ENCODE measurements at regions not wholly inside any gene's neighbourhood (a gene's known extent, or its start where the extent isn't known, plus 50 kb on each side); places are given as distances from the start of the nearest gene placed in this dataset.

GRCh38 chr2:234345921-234346320 is 151.0 kb downstream of the ARL4C start:
- Histone ChIP-seq H3K27me3 (ENCODE audit: insufficient read depth, low read length) (no peaks in the 10 kb centered on the region), H4K20me1 (ENCODE audit: insufficient read depth, low read length) (no peaks in the 10 kb centered on the region), H2AFZ (ENCODE audit: low read length) (no peak overlapping the region), H3K4me2 (ENCODE audit: insufficient read depth, low read length) (no peak overlapping the region), H3K79me2 (ENCODE audit: insufficient read depth, low read length) (no peaks in the 10 kb centered on the region), H3K4me1 (ENCODE audit: insufficient read depth, low read length) (no peaks in the 10 kb centered on the region), H3K9me3 (ENCODE audit: low read depth, low read length) (no peaks in the 10 kb centered on the region), H3K4me3 (ENCODE audit: insufficient read depth, low read length) (no peak overlapping the region), H3K36me3 (ENCODE audit: insufficient read depth, low read length) (no peaks in the 10 kb centered on the region), H3K27ac (ENCODE audit: low read depth, low read length) (no peak overlapping the region)
- DNase-seq (ENCODE audit: insufficient read length, low spot score, missing footprints) = no peak
- TF ChIP-seq, protein P1, sequence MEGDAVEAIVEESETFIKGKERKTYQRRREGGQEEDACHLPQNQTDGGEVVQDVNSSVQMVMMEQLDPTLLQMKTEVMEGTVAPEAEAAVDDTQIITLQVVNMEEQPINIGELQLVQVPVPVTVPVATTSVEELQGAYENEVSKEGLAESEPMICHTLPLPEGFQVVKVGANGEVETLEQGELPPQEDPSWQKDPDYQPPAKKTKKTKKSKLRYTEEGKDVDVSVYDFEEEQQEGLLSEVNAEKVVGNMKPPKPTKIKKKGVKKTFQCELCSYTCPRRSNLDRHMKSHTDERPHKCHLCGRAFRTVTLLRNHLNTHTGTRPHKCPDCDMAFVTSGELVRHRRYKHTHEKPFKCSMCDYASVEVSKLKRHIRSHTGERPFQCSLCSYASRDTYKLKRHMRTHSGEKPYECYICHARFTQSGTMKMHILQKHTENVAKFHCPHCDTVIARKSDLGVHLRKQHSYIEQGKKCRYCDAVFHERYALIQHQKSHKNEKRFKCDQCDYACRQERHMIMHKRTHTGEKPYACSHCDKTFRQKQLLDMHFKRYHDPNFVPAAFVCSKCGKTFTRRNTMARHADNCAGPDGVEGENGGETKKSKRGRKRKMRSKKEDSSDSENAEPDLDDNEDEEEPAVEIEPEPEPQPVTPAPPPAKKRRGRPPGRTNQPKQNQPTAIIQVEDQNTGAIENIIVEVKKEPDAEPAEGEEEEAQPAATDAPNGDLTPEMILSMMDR (IDR thresholded peaks at IDR 0.05; ENCODE audit: extremely low read depth, low read depth, low read length) = no peak

DNA sequence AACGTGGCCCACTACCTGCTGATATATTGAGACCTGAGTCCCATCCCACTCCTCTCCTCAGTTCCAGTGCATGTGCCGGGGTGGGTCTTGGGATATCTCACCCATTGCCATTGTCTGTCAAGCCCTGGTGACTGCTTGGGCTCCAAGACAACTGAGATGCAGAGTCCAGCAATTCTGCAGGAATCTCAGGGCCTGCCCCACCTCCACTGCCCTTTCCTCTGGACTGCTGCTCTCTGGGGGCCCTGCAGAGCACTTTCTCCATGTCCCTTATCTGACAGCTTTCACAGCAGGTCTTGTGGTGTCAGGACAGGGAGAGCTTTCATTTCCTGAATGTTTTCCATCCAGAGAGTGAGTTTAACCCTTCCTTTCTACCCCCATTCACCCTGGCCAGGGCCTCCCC is 152.9 kb downstream of the ARL4C start:
- TF ChIP-seq, protein P1 (IDR thresholded peaks at IDR 0.05; ENCODE audit: extremely low read depth, low read depth, low read length) = no peak
- Histone ChIP-seq H3K4me1 (ENCODE audit: insufficient read depth, low read length) (no peaks in the 10 kb centered on the region), H3K4me2 (ENCODE audit: insufficient read depth, low read length) (no peak overlapping the region), H3K36me3 (ENCODE audit: insufficient read depth, low read length) (no peaks in the 10 kb centered on the region), H3K79me2 (ENCODE audit: insufficient read depth, low read length) (no peaks in the 10 kb centered on the region), H4K20me1 (ENCODE audit: insufficient read depth, low read length) (no peaks in the 10 kb centered on the region), H3K9me3 (ENCODE audit: low read depth, low read length) (no peaks in the 10 kb centered on the region), H3K27me3 (ENCODE audit: insufficient read depth, low read length) (no peaks in the 10 kb centered on the region), H3K27ac (ENCODE audit: low read depth, low read length) (no peak overlapping the region), H2AFZ (ENCODE audit: low read length) (no peak overlapping the region), H3K4me3 (ENCODE audit: insufficient read depth, low read length) (no peak overlapping the region)
- DNase-seq (ENCODE audit: insufficient read length, low spot score, missing footprints) = no peak

GRCh38 chr2:234343372-234343771 is 153.5 kb downstream of the ARL4C start:
- Histone ChIP-seq H3K4me1 (ENCODE audit: insufficient read depth, low read length) (no peaks in the 10 kb centered on the region), H3K27me3 (ENCODE audit: insufficient read depth, low read length) (no peaks in the 10 kb centered on the region), H3K4me2 (ENCODE audit: insufficient read depth, low read length) (no peak overlapping the region), H2AFZ (ENCODE audit: low read length) (no peak overlapping the region), H4K20me1 (ENCODE audit: insufficient read depth, low read length) (no peaks in the 10 kb centered on the region), H3K9me3 (ENCODE audit: low read depth, low read length) (no peaks in the 10 kb centered on the region), H3K4me3 (ENCODE audit: insufficient read depth, low read length) (no peak overlapping the region), H3K79me2 (ENCODE audit: insufficient read depth, low read length) (no peaks in the 10 kb centered on the region), H3K36me3 (ENCODE audit: insufficient read depth, low read length) (no peaks in the 10 kb centered on the region), H3K27ac (ENCODE audit: low read depth, low read length) (no peak overlapping the region)
- DNase-seq (ENCODE audit: insufficient read length, low spot score, missing footprints) = no peak
- TF ChIP-seq, protein P1 (IDR thresholded peaks at IDR 0.05; ENCODE audit: extremely low read depth, low read depth, low read length) = no peak

GRCh38 chr2:234341306-234341985 is 155.4 kb downstream of the ARL4C start:
- Histone ChIP-seq H3K4me1 (ENCODE audit: insufficient read depth, low read length) (no peaks in the 10 kb centered on the region), H3K4me3 (ENCODE audit: insufficient read depth, low read length) (no peak overlapping the region), H3K27me3 (ENCODE audit: insufficient read depth, low read length) (no peaks in the 10 kb centered on the region), H3K79me2 (ENCODE audit: insufficient read depth, low read length) (no peaks in the 10 kb centered on the region), H3K9me3 (ENCODE audit: low read depth, low read length) (no peaks in the 10 kb centered on the region), H3K36me3 (ENCODE audit: insufficient read depth, low read length) (no peaks in the 10 kb centered on the region), H2AFZ (ENCODE audit: low read length) (no peak overlapping the region), H3K27ac (ENCODE audit: low read depth, low read length) (no peak overlapping the region), H4K20me1 (ENCODE audit: insufficient read depth, low read length) (no peaks in the 10 kb centered on the region), H3K4me2 (ENCODE audit: insufficient read depth, low read length) (no peak overlapping the region)
- TF ChIP-seq, protein P1 (IDR thresholded peaks at IDR 0.05; ENCODE audit: extremely low read depth, low read depth, low read length) = no peak
- no peak for DNase-seq (ENCODE audit: insufficient read length, low spot score, missing footprints)
